Activated T-cell treated with anti-CD3 and anti-CD28 coated beads, Interleukin-2, amount 50 U/mL, for 72 hours (primary cell): ENCODE measurements at regions not wholly inside any gene's neighbourhood (a gene's known extent, or its start where the extent isn't known, plus 50 kb on each side); places are given as distances from the start of the nearest gene placed in this dataset.

Experiments
- ATAC-seq, 2 donors: fragments of 150-1000 bp; cut with Tn5 transposase; replicated peaks in 1 of 2; 2 replicates each; pipeline ENCODE4 v1.10.0; 2021; ENCODE audit warnings: moderate library complexity in 2 of 2, mild to moderate bottlenecking in 1 of 2
- DNase-seq, 2 donors: peaks; one replicate each; pipeline ENCODE4 v3.0.0; 2021 to 2022; ENCODE audit warnings: mixed read lengths in 1 of 2
- H3K27ac Mint-ChIP-seq: one replicate; pipeline ENCODE4 v1.8.0; 2022; ENCODE audit warnings: mild to moderate bottlenecking, moderate library complexity, mixed read lengths
- H3K27me3 Mint-ChIP-seq: one replicate; pipeline ENCODE4 v1.8.0; 2022; ENCODE audit warnings: low read depth, mixed read lengths
- H3K36me3 Mint-ChIP-seq, 2 donors: one replicate each; pipeline ENCODE4 v1.8.0; 2022; ENCODE audit warnings: mixed read lengths in 2 of 2, mild to moderate bottlenecking in 1 of 2; ENCODE audit not compliant: insufficient read depth in 2 of 2
- H3K4me1 Mint-ChIP-seq: one replicate; pipeline ENCODE4 v1.8.0; 2022; ENCODE audit warnings: low read depth, mixed read lengths
- H3K4me3 Mint-ChIP-seq, 2 donors: one replicate each; pipeline ENCODE4 v1.8.0; 2022; ENCODE audit warnings: mild to moderate bottlenecking in 2 of 2, mixed read lengths in 2 of 2, moderate library complexity in 2 of 2
- H3K9me3 Mint-ChIP-seq, 2 donors: one replicate each; pipeline ENCODE4 v1.8.0; 2022; ENCODE audit warnings: mixed read lengths in 2 of 2

DNA sequence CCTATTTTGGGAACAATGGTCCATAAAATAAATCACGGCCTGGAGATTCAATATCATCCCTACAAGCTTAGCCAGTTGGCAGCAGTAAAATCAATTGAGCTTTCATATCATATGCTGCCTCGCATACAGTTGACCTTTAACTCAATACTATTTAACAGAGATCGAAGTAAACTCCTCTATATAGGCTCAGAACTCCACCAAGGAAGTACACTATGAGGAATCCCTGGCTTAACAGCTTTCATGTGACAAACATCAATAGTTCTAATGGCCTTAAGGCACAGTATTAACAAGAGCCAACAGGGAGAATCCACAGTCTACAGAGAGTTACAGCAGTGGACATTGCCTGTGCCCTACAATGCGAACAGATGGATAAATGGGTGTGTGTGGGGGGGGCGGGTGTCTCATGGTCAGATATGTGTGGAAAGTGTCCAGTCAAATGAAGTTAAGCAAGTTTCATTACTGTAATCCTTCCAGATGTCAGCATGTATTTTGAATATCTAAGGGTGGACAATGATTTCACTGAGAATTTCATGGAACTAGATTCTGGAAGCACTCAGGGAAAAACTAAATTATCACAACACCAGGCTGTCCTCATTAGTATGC lies 98.2 kb upstream of the FAM9B start:
- ATAC-seq (no peak), DNase-seq (no peak)
- H3K27ac Mint-ChIP-seq: no peak overlapping the region
- no peaks in the 10 kb centered on the region for H3K27me3 Mint-ChIP-seq
- H3K36me3 Mint-ChIP-seq: peaks cover 0 to 9% of the 10 kb centered on the region in 2 donors
- H3K4me1 Mint-ChIP-seq: peaks cover 17% of the 10 kb centered on the region
- H3K9me3 Mint-ChIP-seq: peaks cover 1 to 7% of the 10 kb centered on the region in 2 donors
- H3K4me3 Mint-ChIP-seq: no peak overlapping the region

DNA sequence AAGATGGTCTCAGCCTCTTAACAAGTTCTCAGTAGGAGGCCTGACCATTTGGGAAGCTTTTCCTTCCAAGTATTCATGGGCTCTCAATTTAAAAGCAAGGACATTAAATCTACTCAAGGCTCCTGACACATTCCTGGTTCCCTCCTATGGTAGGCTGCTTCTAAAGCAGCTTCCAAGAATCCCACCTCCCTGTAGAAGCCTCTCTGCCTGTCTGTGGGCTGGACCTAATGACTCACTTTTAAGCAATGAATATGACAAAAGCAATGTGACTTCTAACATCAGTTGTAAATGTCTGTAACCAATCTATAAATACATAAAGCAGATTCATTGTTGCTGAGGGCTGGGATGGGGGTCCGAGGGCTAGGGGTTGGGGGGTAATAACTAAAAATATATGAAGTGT lies 99.5 kb upstream of the FAM9B start:
- Mint-ChIP-seq H3K4me1 (peaks cover 17% of the 10 kb centered on the region), H3K4me3 (no peak overlapping the region), H3K36me3 (peaks cover 0 to 9% of the 10 kb centered on the region in 2 donors), H3K27ac (no peak overlapping the region), H3K9me3 (peaks cover 2 to 7% of the 10 kb centered on the region in 2 donors), H3K27me3 (no peaks in the 10 kb centered on the region)
- DNase-seq: no peak
- no peak for ATAC-seq

DNA sequence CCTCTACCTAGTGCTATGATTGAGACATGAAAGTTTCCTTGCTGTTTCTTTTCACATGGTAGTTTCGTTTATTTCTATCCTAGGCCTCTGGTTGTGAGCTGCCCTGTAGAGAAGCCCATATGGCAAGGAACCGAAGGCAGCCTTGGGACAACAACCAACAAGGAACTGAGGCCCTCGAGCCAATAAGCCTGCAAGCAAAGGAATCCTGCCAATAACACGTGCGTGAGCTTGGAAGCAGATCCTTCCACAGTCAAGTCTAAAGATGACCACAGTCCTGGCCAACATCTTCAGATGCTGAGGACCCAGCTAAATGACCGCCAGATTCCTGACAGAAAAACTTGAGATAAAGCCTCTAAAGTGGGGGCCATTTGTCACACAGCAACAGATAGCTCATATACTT lies 100.4 kb upstream of the FAM9B start:
- no peak overlapping the region for H3K27ac Mint-ChIP-seq

DNA sequence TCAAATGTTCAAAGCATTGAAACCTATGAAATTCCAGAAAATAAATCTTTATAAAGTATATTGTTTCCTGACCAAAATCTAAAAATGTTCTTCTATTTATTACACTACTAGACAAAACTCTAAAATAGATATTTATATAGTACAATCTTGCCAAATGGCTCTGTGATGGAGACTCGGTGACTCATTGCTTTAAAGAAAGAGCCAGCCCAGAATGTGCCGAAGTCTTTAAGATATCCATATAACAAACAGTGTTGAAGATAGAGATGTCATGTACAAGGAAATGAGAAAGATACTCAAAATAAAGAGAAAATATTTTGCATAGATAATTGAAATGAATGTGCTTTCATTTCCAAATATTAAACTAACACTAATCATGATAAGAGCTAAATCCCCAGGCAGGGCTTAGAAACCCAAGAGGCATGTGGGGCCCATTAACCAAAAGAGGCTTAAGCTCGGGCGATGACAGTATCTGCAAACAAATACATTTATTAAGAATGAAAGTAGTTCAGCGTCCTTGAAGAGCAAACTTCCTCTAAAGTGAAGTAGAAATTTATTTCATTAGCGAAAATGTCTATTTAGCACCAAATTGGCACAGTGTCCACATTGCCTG lies 102.1 kb upstream of the FAM9B start:
- Mint-ChIP-seq H3K4me3 (no peak overlapping the region), H3K27ac (no peak overlapping the region), H3K27me3 (peaks cover 14% of the 10 kb centered on the region), H3K4me1 (peaks cover 7% of the 10 kb centered on the region), H3K9me3 (peaks cover 2 to 7% of the 10 kb centered on the region in 2 donors), H3K36me3 (peaks cover 0 to 9% of the 10 kb centered on the region in 2 donors)
- ATAC-seq (no peak), DNase-seq (no peak)

More for the DNA sequence above, 100.4 kb upstream of the FAM9B start:
- Mint-ChIP-seq H3K36me3 (peaks cover 0 to 9% of the 10 kb centered on the region in 2 donors), H3K4me1 (peaks cover 17% of the 10 kb centered on the region), H3K4me3 (no peak overlapping the region), H3K9me3 (peaks cover 2 to 7% of the 10 kb centered on the region in 2 donors), H3K27me3 (no peaks in the 10 kb centered on the region)
- ATAC-seq: no peak
- DNase-seq: no peak

DNA sequence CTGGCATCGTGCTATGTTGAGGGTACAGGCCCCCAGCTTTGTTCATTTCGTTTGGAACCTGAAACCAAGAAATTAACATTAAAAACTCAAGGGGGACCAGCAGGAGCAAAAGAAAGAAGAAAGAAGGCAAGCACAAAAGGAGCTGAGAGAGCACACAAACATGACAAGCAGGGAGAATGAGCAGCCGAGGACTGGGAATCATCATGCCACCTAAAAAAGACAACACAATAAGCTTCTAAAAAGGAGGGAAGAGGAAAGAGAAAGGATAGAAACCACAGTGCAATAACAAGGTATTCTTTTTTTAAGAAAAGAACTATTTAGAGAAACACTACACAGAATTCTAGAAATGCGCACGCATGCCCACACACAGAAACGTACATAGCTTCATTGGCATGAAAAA lies 103.2 kb upstream of the FAM9B start:
- Mint-ChIP-seq H3K27me3 (peaks cover 14% of the 10 kb centered on the region), H3K4me3 (no peak overlapping the region), H3K4me1 (no peaks in the 10 kb centered on the region), H3K36me3 (peaks cover 0 to 4% of the 10 kb centered on the region in 2 donors), H3K9me3 (peaks cover 2 to 4% of the 10 kb centered on the region in 2 donors), H3K27ac (no peak overlapping the region)
- ATAC-seq (no peak), DNase-seq (no peak)

DNA sequence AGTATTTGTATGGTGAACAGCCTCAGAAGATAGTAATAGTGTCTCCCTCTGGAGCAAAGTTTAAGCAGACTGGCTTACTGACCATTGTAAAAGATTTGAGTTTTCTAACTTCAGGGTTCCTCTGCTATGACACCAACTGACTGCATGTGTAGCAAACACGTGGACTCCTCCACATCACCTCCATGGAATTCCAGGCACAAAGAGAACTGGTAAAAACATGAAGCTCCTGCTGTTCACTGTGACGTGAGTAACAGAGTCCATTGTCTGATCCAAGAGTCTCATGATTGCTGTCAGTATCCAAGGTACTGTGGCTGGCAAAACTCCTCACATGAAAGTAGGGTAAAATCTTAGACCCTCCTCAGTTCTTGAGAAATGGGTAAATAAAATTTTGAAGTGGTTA lies 107.6 kb upstream of the FAM9B start:
- no peaks in the 10 kb centered on the region for H3K36me3 Mint-ChIP-seq
- H3K27ac Mint-ChIP-seq: no peak overlapping the region
- no peaks in the 10 kb centered on the region for H3K4me1 Mint-ChIP-seq
- DNase-seq (no peak), ATAC-seq (no peak)
- H3K27me3 Mint-ChIP-seq: peaks cover 36% of the 10 kb centered on the region
- no peak overlapping the region for H3K4me3 Mint-ChIP-seq
- peaks cover 0 to 2% of the 10 kb centered on the region in 2 donors for H3K9me3 Mint-ChIP-seq

DNA sequence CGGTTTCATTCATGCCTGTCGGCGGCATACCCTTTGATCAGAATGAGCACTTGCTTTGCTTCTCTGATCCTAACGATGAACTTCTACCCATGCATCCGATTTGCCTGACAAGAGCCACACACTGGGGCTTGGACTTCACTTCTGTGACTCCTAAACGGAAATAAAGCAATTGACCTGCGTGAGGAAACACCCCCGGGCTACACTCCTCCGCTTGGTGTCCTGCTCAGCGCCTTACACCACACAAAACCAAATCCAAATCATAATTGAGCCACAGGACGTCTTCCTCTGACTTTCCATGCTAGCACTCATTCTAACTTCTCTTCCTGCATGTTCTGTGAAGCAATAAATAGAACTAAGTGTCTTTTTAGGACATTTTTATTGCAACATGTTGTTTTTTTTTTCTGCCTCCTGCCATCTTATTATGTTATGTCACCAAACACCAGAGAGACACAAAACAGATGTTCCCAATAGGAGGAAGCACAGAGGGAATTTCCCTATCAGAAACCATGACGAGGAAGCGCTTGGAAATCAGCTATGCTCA lies 110.8 kb upstream of the FAM9B start:
- H3K4me1 Mint-ChIP-seq: no peaks in the 10 kb centered on the region
- no peak for DNase-seq
- ATAC-seq: no peak
- peaks cover 0 to 3% of the 10 kb centered on the region in 2 donors for H3K9me3 Mint-ChIP-seq
- H3K27me3 Mint-ChIP-seq: peaks cover 46% of the 10 kb centered on the region
- H3K27ac Mint-ChIP-seq: peak overlapping the region; percentile 1
- H3K4me3 Mint-ChIP-seq: no peak overlapping the region
- peaks cover 0 to 3% of the 10 kb centered on the region in 2 donors for H3K36me3 Mint-ChIP-seq

DNA sequence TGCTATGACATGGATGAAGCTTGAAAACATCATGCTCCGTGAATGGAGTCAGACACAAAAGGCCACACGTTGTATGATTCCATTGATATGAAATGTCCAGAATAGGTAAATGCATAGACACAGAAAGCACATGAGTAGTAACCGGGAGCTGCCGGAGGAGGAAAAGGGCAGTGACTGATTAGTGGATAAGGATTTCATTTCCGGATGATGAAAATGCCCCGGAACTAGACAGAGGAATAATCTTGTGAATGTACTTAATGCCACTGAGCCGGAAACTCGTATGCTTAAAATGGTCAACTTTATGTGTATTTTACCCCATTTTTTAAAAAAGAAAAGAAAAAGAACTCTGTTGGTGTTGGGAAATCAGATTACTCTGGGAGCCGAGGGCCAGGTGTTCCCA lies 112.7 kb upstream of the FAM9B start:
- ATAC-seq (no peak), DNase-seq (no peak)
- no peak overlapping the region for H3K27ac Mint-ChIP-seq
- peaks cover under 1 to 5% of the 10 kb centered on the region in 2 donors for H3K9me3 Mint-ChIP-seq
- no peaks in the 10 kb centered on the region for H3K4me1 Mint-ChIP-seq
- H3K27me3 Mint-ChIP-seq: peaks cover 37% of the 10 kb centered on the region
- peaks cover under 1 to 9% of the 10 kb centered on the region in 2 donors for H3K36me3 Mint-ChIP-seq
- no peak overlapping the region for H3K4me3 Mint-ChIP-seq

DNA sequence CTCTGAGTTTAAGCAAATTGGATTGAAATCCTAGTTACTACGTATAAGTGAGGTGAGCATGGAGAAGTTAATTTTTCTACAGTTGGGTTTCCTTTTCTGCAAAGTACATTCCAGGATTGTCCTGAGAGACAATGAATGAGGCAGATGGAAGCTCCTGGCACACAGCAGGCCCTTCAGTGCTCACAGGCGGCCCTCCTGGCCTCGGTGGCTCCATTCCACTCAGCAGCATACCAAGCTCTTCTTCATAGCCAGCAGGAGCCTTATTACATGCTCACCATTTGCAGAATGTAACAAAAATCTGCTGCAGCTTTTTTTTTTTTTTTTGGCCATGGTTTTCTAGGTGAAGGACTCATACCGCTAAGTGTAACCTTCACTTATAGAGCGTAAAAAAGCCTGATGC lies 113.2 kb upstream of the FAM9B start:
- Mint-ChIP-seq H3K27me3 (peaks cover 37% of the 10 kb centered on the region), H3K27ac (no peak overlapping the region), H3K4me3 (no peak overlapping the region), H3K36me3 (peaks cover 3 to 12% of the 10 kb centered on the region in 2 donors), H3K4me1 (no peaks in the 10 kb centered on the region), H3K9me3 (peaks cover 3 to 7% of the 10 kb centered on the region in 2 donors)
- ATAC-seq (no peak), DNase-seq (no peak)

DNA sequence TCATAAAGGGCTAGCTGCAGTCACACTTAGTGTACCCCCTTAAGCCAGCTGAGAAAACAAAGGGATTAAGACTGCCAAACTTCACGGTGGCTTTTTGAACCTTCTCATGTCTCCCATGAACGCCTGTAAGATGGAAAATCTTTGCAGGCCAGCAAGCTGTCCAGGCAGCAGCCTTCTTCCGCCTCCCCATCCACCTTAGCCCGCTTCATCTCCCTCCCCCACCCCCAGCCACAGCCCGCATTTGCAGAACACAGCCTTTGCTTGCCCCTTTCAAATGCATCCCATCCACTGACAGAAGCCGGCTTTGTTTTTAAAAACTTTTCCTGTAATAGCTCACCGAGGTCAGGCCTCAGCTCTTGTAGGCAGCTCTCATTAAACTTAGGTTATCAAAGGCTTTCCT lies 113.8 kb upstream of the FAM9B start:
- H3K9me3 Mint-ChIP-seq: peaks cover 3 to 7% of the 10 kb centered on the region in 2 donors
- H3K27ac Mint-ChIP-seq: no peak overlapping the region
- H3K36me3 Mint-ChIP-seq: peaks cover 3 to 12% of the 10 kb centered on the region in 2 donors
- H3K4me3 Mint-ChIP-seq: no peak overlapping the region
- H3K4me1 Mint-ChIP-seq: no peaks in the 10 kb centered on the region
- peaks cover 37% of the 10 kb centered on the region for H3K27me3 Mint-ChIP-seq
- no peak for DNase-seq
- no peak for ATAC-seq

DNA sequence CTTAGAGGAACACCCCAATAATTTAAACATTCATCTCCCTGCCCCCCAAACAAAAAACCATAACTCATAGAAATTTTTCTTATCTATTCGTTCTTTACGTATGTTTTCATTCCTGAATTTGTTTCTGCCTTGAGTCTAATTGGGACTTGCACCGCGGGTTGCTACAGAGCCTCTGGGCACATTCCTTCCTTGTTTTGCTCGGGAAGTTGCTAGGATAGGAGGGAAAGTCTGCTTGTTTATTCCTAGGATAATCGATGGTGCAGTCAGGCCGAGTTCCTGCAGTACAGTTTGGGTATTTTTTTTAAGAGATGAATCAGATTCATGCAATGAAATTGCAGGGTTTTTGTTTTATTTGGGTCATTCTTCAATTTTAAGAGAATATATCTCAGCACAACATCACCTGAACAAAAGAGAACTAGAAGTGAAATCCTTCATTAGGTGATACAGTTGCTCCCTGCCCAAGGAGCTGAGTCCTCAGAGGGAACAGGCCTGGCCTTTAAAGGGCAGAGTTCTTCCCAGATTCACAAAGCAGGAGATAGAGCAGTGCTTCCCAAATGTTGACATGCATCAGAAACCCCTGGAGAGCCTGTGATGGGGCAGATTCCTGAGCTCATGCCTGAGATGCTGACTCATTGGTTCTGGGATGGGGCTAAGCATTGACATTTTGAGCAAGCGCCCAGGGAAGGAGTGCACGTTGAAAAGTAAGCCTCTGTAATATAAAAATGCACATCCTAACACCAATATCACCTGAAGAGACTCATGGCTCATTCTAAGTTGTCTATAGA lies 114.9 kb upstream of the FAM9B start:
- Mint-ChIP-seq H3K4me3 (no peak overlapping the region), H3K27ac (no peak overlapping the region), H3K36me3 (peaks cover 8 to 18% of the 10 kb centered on the region in 2 donors), H3K4me1 (peaks cover 9% of the 10 kb centered on the region), H3K27me3 (peaks cover 37% of the 10 kb centered on the region), H3K9me3 (peaks cover 3 to 8% of the 10 kb centered on the region in 2 donors)
- DNase-seq (no peak), ATAC-seq (no peak)

DNA sequence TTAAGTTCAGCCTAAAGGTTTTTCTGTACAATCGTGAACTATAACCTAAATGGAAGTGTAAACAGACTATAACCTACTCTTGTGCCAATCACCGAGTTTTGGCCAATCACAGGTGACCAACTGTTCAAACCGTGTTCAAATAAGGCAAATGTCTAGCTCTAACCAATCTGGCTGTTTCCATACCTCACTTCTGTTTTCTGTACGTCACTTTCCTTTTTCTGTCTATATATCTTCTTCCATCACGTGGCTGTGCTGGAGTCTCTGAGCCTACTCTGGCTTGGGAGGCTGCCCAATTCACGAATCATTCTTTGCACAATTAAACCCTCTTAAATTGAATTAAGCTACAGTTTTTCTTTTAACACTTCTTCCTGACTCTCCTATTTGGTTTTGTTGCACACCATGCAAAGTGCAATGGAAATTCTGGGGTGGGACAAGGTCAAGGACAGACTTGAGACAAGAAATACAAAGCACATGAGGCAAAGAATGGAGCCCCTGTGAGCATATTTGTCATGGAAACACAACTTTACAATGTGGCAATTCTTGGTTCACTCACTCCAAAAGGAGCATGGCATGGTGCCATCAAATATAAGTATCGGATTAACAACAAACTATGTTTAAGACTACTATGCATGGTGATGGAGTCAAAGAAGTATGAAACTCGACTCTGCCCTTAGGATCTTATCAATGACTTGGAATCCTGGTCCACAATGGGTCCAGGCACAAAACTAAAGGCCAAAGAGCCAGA lies 115.7 kb upstream of the FAM9B start:
- DNase-seq: no peak
- peaks cover 3 to 8% of the 10 kb centered on the region in 2 donors for H3K9me3 Mint-ChIP-seq
- H3K4me3 Mint-ChIP-seq: no peak overlapping the region
- no peak overlapping the region for H3K27ac Mint-ChIP-seq
- ATAC-seq: no peak
- peaks cover 29% of the 10 kb centered on the region for H3K27me3 Mint-ChIP-seq
- peaks cover 8 to 18% of the 10 kb centered on the region in 2 donors for H3K36me3 Mint-ChIP-seq
- peaks cover 11% of the 10 kb centered on the region for H3K4me1 Mint-ChIP-seq
